Esophagus muscularis mucosa (tissue), 4 donors: ENCODE measurements at regions not wholly inside any gene's neighbourhood (a gene's known extent, or its start where the extent isn't known, plus 50 kb on each side); places are given as distances from the start of the nearest gene placed in this dataset.

ENCODE experiments used
- DNase-seq: peaks from one replicate; pipeline ENCODE4 v3.0.0-alpha.2; 2017; ENCODE audit errors: extremely low spot score
- H3K27ac ChIP-seq, 4 donors: fragments of 200-600 bp; sonication (generic); replicated peaks in 1 of 4; 1 replicate in 3 of 4; 2 replicates in 1 of 4; pipeline ENCODE4 v1.5.1; 2016 to 2019; ENCODE audit warnings: mild to moderate bottlenecking in 1 of 4
- H3K27me3 ChIP-seq, 4 donors: fragments of 200-600 bp; sonication (generic); one replicate each; pipeline versions ENCODE4 v1.5.1 to v1.6.0; 2016 to 2019
- H3K36me3 ChIP-seq, 4 donors: fragments of 200-600 bp; sonication (generic); one replicate each; pipeline ENCODE4 v1.5.1; 2016 to 2019
- H3K4me1 ChIP-seq, 4 donors: fragments of 200-600 bp; sonication (generic); one replicate each; pipeline ENCODE4 v1.5.1; 2016 to 2019
- H3K4me3 ChIP-seq, 4 donors: fragments of 200-600 bp; sonication (generic); 1 replicate in 2 of 4; 2 replicates in 2 of 4; pipeline ENCODE4 v1.5.1; 2016 to 2019; ENCODE audit warnings: mild to moderate bottlenecking in 4 of 4, moderate library complexity in 1 of 4
- H3K9me3 ChIP-seq, 4 donors: fragments of 200-600 bp; sonication (generic); 1 replicate in 3 of 4; 2 replicates in 1 of 4; pipeline ENCODE4 v1.5.1; 2016 to 2019
- CTCF ChIP-seq, 3 experiments: fragments of 200-600 bp in 2 of 3; fragments of 450-650 bp in 1 of 3; sonication (generic) in 2 of 3; IDR thresholded peaks; one replicate each; pipeline ENCODE4 v1.5.1; 2017 to 2019; ENCODE audit warnings: antibody characterized with exemption in 3 of 3, mild to moderate bottlenecking in 2 of 3, moderate library complexity in 1 of 3
- EP300 ChIP-seq: sonication (generic); formaldehyde crosslinking; IDR thresholded peaks from one replicate; pipeline ENCODE4 v1.6.1; 2017; ENCODE audit warnings: antibody characterized with exemption
- POLR2A ChIP-seq: fragments of 450-650 bp; IDR thresholded peaks from one replicate; pipeline ENCODE4 v1.6.1; 2017; ENCODE audit warnings: antibody characterized with exemption, moderate library complexity, mild to moderate bottlenecking, low read depth
- POLR2AphosphoS5 ChIP-seq, 2 donors: sonication (generic); formaldehyde crosslinking; IDR thresholded peaks; one replicate each; pipeline ENCODE4 v1.6.1; 2017; ENCODE audit warnings: antibody characterized with exemption in 2 of 2
- WGBS: methylation state at CpG from one replicate; pipeline ENCODE4 v1.1.5; 2018; 5-methylcytosine and 5-hydroxymethylcytosine counted together
- intact Hi-C: fragments of 100-400 bp; cut with DNase I; formaldehyde crosslinking; loops from one replicate; pipeline ENCODE4 v1.15.1; 2023

DNA sequence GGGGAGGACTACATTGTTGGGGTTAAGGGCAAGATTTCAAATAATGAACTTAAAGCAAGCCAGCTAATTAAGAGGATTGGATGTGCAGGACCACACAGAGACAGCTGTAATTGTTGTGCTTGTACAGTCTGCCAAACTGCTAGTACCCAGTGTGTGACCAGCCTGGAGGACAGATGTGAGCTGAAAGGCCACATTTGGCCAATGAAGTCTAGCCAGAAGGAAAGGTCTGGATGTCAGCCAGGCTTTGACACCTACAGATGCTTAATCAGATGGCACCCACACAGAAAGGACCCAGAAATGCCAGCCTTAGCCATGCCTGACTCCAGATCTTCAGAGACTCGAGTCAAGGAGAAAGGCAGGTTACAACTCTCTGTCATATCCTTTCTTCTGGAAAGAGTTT, 491.1 kb downstream of the KIF4B start:
- no peak for DNase-seq
- no peaks in the 10 kb centered on the region for H3K9me3 ChIP-seq
- WGBS, result 80% methylated on average over 1 of the region's 1 CpG
- no peaks in the 10 kb centered on the region for H3K36me3 ChIP-seq
- H3K27me3 ChIP-seq, result no peaks in the 10 kb centered on the region
- intact Hi-C loops, result no loop called here
- H3K4me3 ChIP-seq, result no peak overlapping the region
- no peak overlapping the region for H3K27ac ChIP-seq
- H3K4me1 ChIP-seq, result no peaks in the 10 kb centered on the region
- TF ChIP-seq POLR2AphosphoS5 (IDR thresholded peaks at IDR 0.05) (no peak), CTCF (IDR thresholded peaks at IDR 0.05) (no peak), EP300 (no peak)

DNA sequence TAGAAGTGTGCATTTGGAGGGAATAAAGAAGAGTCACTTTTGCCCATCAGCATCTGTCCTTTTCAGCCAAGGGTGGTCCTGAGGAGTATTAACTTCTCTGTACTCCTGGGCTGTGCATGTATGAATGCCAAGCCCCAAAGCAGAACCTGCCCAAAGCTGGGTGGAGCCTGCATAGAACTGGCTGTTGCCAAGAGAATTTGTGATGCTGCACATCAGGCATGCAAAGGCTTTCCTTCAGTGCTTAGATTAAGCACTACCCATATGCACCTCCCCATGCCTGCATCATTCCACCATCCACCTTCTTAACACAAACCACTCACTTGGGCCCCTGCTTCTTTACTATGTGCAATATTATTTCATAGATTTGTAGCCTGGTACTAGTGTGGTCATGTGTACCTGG, 493.8 kb downstream of the KIF4B start:
- no peak for DNase-seq
- Histone ChIP-seq H3K27me3 (no peaks in the 10 kb centered on the region), H3K9me3 (no peaks in the 10 kb centered on the region), H3K4me3 (no peak overlapping the region), H3K27ac (no peak overlapping the region), H3K36me3 (no peaks in the 10 kb centered on the region), H3K4me1 (no peaks in the 10 kb centered on the region)
- TF ChIP-seq EP300, result no peak
- no peak for TF ChIP-seq POLR2A
- TF ChIP-seq POLR2AphosphoS5 (IDR thresholded peaks at IDR 0.05), result no peak
- TF ChIP-seq CTCF (IDR thresholded peaks at IDR 0.05), result no peak
- intact Hi-C loops, result no loop called here

- no peak overlapping the region for H3K4me3 ChIP-seq
- WGBS, result 92% methylated on average over 3 of the region's 3 CpGs
- intact Hi-C loops, result no loop called here
- no peak overlapping the region for H3K27ac ChIP-seq
- H3K4me1 ChIP-seq, result no peaks in the 10 kb centered on the region
- no peaks in the 10 kb centered on the region for H3K36me3 ChIP-seq
- no peak for DNase-seq
- H3K27me3 ChIP-seq, result no peaks in the 10 kb centered on the region
- no peaks in the 10 kb centered on the region for H3K9me3 ChIP-seq
- TF ChIP-seq CTCF (IDR thresholded peaks at IDR 0.05), result no peak
- TF ChIP-seq EP300, result no peak
- TF ChIP-seq POLR2AphosphoS5 (IDR thresholded peaks at IDR 0.05), result no peak
- TF ChIP-seq POLR2A, result no peak
These were observed 495.1 kb downstream of the KIF4B start for GRCh38 chr5:155508673-155509072.

DNA sequence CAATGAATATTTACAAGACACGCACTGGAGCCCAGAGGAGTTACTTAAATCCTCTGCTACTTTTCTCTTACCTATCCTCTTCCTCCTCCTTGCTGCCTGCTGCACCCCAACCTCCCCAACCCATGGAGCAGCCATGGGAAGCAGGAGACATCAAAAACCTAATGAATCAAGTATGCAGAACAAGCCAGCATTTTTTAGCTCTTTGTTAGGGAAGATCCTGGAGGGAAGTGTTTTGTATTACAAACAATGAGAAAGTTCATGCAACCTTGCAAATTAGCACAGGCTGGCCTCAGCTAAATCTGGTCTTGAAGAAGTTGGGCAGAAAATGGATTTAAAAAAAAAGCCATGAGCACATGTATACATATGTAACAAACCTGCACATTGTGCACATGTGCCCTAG, 498.8 kb downstream of the KIF4B start:
- Histone ChIP-seq H3K9me3 (no peaks in the 10 kb centered on the region), H3K27ac (no peak overlapping the region), H3K4me3 (no peak overlapping the region), H3K36me3 (no peaks in the 10 kb centered on the region), H3K27me3 (no peaks in the 10 kb centered on the region), H3K4me1 (no peaks in the 10 kb centered on the region)
- WGBS, result 70% methylated on average over 1 of the region's 1 CpG
- TF ChIP-seq CTCF (IDR thresholded peaks at IDR 0.05) (no peak), POLR2A (no peak), POLR2AphosphoS5 (IDR thresholded peaks at IDR 0.05) (no peak), EP300 (no peak)
- intact Hi-C loops, result no loop called here
- DNase-seq, result no peak

DNA sequence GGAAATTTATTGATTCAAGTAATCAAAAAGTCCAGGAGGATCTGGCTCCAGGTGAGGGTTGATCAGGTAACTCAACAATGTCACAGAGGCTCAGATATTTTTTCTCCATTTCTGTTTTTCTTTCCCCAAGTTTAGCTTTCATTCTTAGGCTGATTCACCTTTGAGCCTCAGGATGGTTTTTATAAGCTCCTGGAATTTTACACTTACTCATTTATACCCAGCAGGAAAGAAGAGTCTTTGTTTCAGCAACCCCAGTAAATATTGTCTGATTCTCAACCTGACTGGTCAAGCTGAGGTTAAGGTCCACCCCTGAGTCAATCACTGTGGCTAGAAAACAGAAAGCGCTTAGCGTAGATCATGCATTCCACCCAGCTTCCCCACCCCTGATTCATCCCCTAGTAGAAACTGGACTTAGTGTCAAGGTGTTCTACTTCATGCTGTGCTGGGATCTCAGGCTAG, 500.6 kb downstream of the KIF4B start:
- intact Hi-C loops, result no loop called here
- Histone ChIP-seq H3K27me3 (no peaks in the 10 kb centered on the region), H3K36me3 (no peaks in the 10 kb centered on the region), H3K4me1 (no peaks in the 10 kb centered on the region), H3K4me3 (no peak overlapping the region), H3K27ac (no peak overlapping the region), H3K9me3 (peaks cover 0 to under 1% (median 0%) of the 10 kb centered on the region in 4 donors)
- DNase-seq, result no peak
- 90% methylated on average over 2 of the region's 2 CpGs for WGBS
- no peak for TF ChIP-seq CTCF (IDR thresholded peaks at IDR 0.05)
- no peak for TF ChIP-seq EP300
- TF ChIP-seq POLR2A, result no peak
- TF ChIP-seq POLR2AphosphoS5 (IDR thresholded peaks at IDR 0.05), result no peak
